SK-N-SH treated with all-trans-retinoic acid at 6 μM for 48 hours (cell line): ENCODE measurements at regions not wholly inside any gene's neighbourhood (a gene's known extent, or its start where the extent isn't known, plus 50 kb on each side); places are given as distances from the start of the nearest gene placed in this dataset.

Experiments
- PATZ1 ChIP-seq: fragments of 250-450 bp; sonication (Bioruptor Pico); IDR thresholded peaks from 2 replicates; pipeline ENCODE4 v1.8.0; 2020; ENCODE audit warnings: mild to moderate bottlenecking, moderate library complexity, borderline replicate concordance
- TSHZ2 ChIP-seq: fragments of 250-450 bp; sonication (Bioruptor Pico); IDR thresholded peaks from 2 replicates; pipeline ENCODE4 v1.5.0; 2020; ENCODE audit warnings: mild to moderate bottlenecking, moderate library complexity
- ZC3H10 ChIP-seq: fragments of 250-450 bp; sonication (Bioruptor Pico); IDR thresholded peaks from 2 replicates; pipeline ENCODE4 v1.5.1; 2021; ENCODE audit warnings: mild to moderate bottlenecking, moderate library complexity
- ZNF70 ChIP-seq: fragments of 450-650 bp; formaldehyde crosslinking; IDR thresholded peaks from 2 replicates; pipeline ENCODE4 v1.5.0; 2020; ENCODE audit warnings: mild to moderate bottlenecking, moderate library complexity

GRCh38 chr21:21713651-21714180 lies 715.5 kb downstream of the NCAM2 start:
- no peak for TF ChIP-seq ZC3H10 (CRISPR knock-in tag)
- TF ChIP-seq PATZ1 (CRISPR knock-in tag), result no peak
- TF ChIP-seq ZNF70 (CRISPR knock-in tag), result no peak
- no peak for TF ChIP-seq TSHZ2
